Thoracic aorta (tissue), 2 donors: ENCODE measurements at regions not wholly inside any gene's neighbourhood (a gene's known extent, or its start where the extent isn't known, plus 50 kb on each side); places are given as distances from the start of the nearest gene placed in this dataset.

ENCODE experiments used
- ATAC-seq: fragments of 150-250 bp; one replicate; pipeline ENCODE4 v1.8.0; 2017; ENCODE audit warnings: low read depth; ENCODE audit not compliant: insufficient number of reproducible peaks, low FRiP score
- DNase-seq: peaks from one replicate; pipeline ENCODE4 v3.0.0-alpha.2; 2020; ENCODE audit warnings: low spot score
- H3K27ac ChIP-seq, 2 donors: fragments of 200-600 bp; sonication (generic); 1 replicate in 1 of 2; 2 replicates in 1 of 2; pipeline ENCODE4 v1.5.1; 2016; ENCODE audit warnings: mild to moderate bottlenecking in 2 of 2, moderate library complexity in 2 of 2
- H3K27me3 ChIP-seq: fragments of 200-600 bp; sonication (generic); replicated peaks from 2 replicates; pipeline ENCODE4 v1.6.0; 2016; ENCODE audit warnings: mild to moderate bottlenecking; ENCODE audit not compliant: insufficient read depth
- H3K36me3 ChIP-seq: fragments of 200-600 bp; sonication (generic); one replicate; pipeline ENCODE4 v1.5.1; 2016
- H3K4me1 ChIP-seq, 2 donors: fragments of 200-600 bp; sonication (generic); 1 replicate in 1 of 2; 2 replicates in 1 of 2; pipeline versions ENCODE4 v1.5.1 to v1.6.0; 2016; ENCODE audit warnings: low read depth in 2 of 2, mild to moderate bottlenecking in 1 of 2; ENCODE audit not compliant: control insufficient read depth in 1 of 2
- H3K4me3 ChIP-seq: fragments of 200-600 bp; sonication (generic); 2 replicates; pipeline ENCODE4 v1.5.1; 2016; ENCODE audit warnings: mild to moderate bottlenecking
- H3K9me3 ChIP-seq: fragments of 200-600 bp; sonication (generic); 2 replicates; pipeline ENCODE4 v1.5.1; 2016
- CTCF ChIP-seq: fragments of 200-600 bp; sonication (generic); IDR thresholded peaks from one replicate; pipeline ENCODE4 v1.5.1; 2019; ENCODE audit warnings: antibody characterized with exemption

GRCh38 chr9:7659766-7660165 is 139.8 kb downstream of the DMAC1 start:
- no peaks in the 10 kb centered on the region for H3K27me3 ChIP-seq
- TF ChIP-seq CTCF: no peak
- no peak for DNase-seq
- H3K4me3 ChIP-seq: no peak overlapping the region
- no peaks in the 10 kb centered on the region for H3K36me3 ChIP-seq
- H3K9me3 ChIP-seq: no peaks in the 10 kb centered on the region
- no peak for ATAC-seq
- peaks cover 0 to 3% of the 10 kb centered on the region in 2 donors for H3K4me1 ChIP-seq
- no peak overlapping the region for H3K27ac ChIP-seq

- ATAC-seq (no peak), DNase-seq (no peak)
- no peak overlapping the region for H3K27ac ChIP-seq
- no peaks in the 10 kb centered on the region for H3K36me3 ChIP-seq
- H3K4me1 ChIP-seq: peaks cover 0 to 3% of the 10 kb centered on the region in 2 donors
- no peaks in the 10 kb centered on the region for H3K27me3 ChIP-seq
- H3K4me3 ChIP-seq: no peak overlapping the region
- no peaks in the 10 kb centered on the region for H3K9me3 ChIP-seq
- no peak for TF ChIP-seq CTCF
Measured at GRCh38 chr9:7656636-7657035, 142.9 kb downstream of the DMAC1 start.

GRCh38 chr9:7653262-7653661 is 146.3 kb downstream of the DMAC1 start:
- Histone ChIP-seq H3K27me3 (no peaks in the 10 kb centered on the region), H3K9me3 (no peaks in the 10 kb centered on the region), H3K27ac (no peak overlapping the region), H3K4me3 (no peak overlapping the region), H3K36me3 (no peaks in the 10 kb centered on the region), H3K4me1 (peaks cover 0 to 3% of the 10 kb centered on the region in 2 donors)
- DNase-seq: no peak
- no peak for TF ChIP-seq CTCF
- no peak for ATAC-seq

GRCh38 chr9:7640231-7640630 is 159.3 kb downstream of the DMAC1 start:
- no peaks in the 10 kb centered on the region for H3K9me3 ChIP-seq
- H3K4me1 ChIP-seq: peaks cover 3 to 34% of the 10 kb centered on the region in 2 donors
- H3K36me3 ChIP-seq: no peaks in the 10 kb centered on the region
- no peak for TF ChIP-seq CTCF
- peak; percentile 64 for ATAC-seq
- DNase-seq: no peak
- no peak overlapping the region for H3K4me3 ChIP-seq
- H3K27me3 ChIP-seq: no peaks in the 10 kb centered on the region
- peak overlapping the region in 1 of 2 donors; percentile 3 for H3K27ac ChIP-seq

GRCh38 chr9:7639471-7639870 is 160.1 kb downstream of the DMAC1 start:
- Histone ChIP-seq H3K9me3 (no peaks in the 10 kb centered on the region), H3K27ac (peak overlapping the region in 1 of 2 donors; percentile 3), H3K27me3 (no peaks in the 10 kb centered on the region), H3K36me3 (no peaks in the 10 kb centered on the region), H3K4me3 (no peak overlapping the region), H3K4me1 (peaks cover 3 to 34% of the 10 kb centered on the region in 2 donors)
- TF ChIP-seq CTCF: no peak
- DNase-seq (no peak), ATAC-seq (no peak)
